Kidney epithelial cell (primary cell): ENCODE measurements at regions not wholly inside any gene's neighbourhood (a gene's known extent, or its start where the extent isn't known, plus 50 kb on each side); places are given as distances from the start of the nearest gene placed in this dataset.
"Not testable (repeated sequence)": the region's sequence is repeated elsewhere in the genome, so short reads cannot be mapped to it uniquely, and the experiment has no call there.

Experiments
- DNase-seq: peaks from one replicate; pipeline ENCODE4 v3.0.0-alpha.2; 2010; ENCODE audit warnings: low read depth
- H3K27me3 ChIP-seq: 2 replicates; pipeline ENCODE4 v1.6.0; 2011; ENCODE audit warnings: low read length; ENCODE audit not compliant: control insufficient read depth, insufficient read depth
- H3K36me3 ChIP-seq: 2 replicates; pipeline ENCODE4 v1.5.1; 2011; ENCODE audit warnings: low read length; ENCODE audit not compliant: control insufficient read depth, insufficient read depth
- H3K4me3 ChIP-seq: 2 replicates; pipeline ENCODE4 v1.5.1; 2011; ENCODE audit warnings: low read depth, mild to moderate bottlenecking, control low read depth, low read length
- TF ChIP-seq, protein P1 (sequence below): IDR thresholded peaks from 2 replicates; pipeline ENCODE4 v1.5.1; 2011; ENCODE audit warnings: mild to moderate bottlenecking, moderate library complexity, low read length, control low read depth, inconsistent platforms; ENCODE audit not compliant: insufficient read depth, poor library complexity, severe bottlenecking

DNA sequence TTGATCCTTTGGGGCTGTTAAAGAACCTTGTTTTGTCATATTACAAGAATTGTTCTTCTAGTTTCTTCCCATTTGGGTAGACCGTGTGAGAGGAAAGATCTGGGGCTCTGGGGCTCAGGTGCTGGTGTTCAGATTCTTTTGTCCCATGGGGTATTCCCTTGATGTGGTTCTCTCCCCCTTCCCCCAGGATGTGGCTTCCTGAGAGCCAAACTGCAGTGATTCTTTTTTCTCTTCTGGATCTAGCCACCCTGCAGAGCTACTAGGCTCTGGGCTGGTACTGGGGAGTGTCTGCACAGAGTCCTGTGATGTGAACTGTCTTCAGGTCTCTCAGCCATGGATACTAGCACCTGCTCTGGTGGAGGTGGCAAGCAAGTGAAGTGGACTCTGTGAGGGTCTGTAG, 480.5 kb upstream of the MAN1A1 start:
- Histone ChIP-seq H3K4me3 (no peak overlapping the region), H3K27me3 (no peaks in the 10 kb centered on the region), H3K36me3 (no peaks in the 10 kb centered on the region)
- TF ChIP-seq, protein P1, sequence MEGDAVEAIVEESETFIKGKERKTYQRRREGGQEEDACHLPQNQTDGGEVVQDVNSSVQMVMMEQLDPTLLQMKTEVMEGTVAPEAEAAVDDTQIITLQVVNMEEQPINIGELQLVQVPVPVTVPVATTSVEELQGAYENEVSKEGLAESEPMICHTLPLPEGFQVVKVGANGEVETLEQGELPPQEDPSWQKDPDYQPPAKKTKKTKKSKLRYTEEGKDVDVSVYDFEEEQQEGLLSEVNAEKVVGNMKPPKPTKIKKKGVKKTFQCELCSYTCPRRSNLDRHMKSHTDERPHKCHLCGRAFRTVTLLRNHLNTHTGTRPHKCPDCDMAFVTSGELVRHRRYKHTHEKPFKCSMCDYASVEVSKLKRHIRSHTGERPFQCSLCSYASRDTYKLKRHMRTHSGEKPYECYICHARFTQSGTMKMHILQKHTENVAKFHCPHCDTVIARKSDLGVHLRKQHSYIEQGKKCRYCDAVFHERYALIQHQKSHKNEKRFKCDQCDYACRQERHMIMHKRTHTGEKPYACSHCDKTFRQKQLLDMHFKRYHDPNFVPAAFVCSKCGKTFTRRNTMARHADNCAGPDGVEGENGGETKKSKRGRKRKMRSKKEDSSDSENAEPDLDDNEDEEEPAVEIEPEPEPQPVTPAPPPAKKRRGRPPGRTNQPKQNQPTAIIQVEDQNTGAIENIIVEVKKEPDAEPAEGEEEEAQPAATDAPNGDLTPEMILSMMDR, result no peak
- no peak for DNase-seq

DNA sequence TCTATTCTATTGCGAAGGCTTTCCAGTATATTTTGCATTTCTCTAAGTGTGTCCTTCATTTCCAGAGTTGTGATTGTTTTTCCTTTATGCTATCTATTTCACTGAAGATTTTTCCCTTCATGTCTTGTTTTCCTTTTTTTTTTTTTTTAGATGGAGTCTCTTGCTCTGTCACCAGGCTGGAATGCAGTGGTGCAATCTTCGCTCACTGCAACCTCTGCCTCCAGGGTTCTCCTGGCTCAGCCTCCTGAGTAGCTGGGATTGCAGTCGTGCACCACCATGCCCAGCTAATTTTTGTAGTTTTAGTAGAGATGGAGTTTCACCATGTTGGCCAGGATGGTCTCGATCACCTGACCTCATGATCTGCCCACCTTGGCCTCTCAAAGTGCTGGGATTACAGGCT, 479.9 kb upstream of the MAN1A1 start:
- not testable (repeated sequence) for H3K27me3 ChIP-seq, H3K4me3 ChIP-seq, H3K36me3 ChIP-seq, DNase-seq

DNA sequence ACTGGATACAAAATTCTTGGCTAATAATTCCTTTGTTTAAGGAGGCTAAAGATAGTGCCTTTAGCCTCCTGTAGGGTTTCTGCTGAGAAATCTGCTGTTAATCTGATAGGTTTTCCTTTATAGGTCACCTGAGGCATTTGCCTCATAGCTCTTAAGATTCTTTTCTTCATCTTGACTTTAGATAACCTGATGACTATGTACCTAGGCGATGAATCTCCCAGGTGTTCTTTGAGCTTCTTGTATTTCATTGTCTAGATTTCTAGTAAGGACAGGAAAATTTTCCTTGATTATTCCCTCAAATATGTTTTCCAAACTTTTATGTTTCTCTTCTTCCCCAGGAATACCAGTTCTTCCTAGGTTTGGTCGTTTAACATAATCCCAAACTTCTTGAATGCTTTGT, 479.4 kb upstream of the MAN1A1 start:
- no peak for DNase-seq
- Histone ChIP-seq H3K4me3 (no peak overlapping the region), H3K27me3 (no peaks in the 10 kb centered on the region), H3K36me3 (no peaks in the 10 kb centered on the region)
- TF ChIP-seq, protein P1, result no peak

DNA sequence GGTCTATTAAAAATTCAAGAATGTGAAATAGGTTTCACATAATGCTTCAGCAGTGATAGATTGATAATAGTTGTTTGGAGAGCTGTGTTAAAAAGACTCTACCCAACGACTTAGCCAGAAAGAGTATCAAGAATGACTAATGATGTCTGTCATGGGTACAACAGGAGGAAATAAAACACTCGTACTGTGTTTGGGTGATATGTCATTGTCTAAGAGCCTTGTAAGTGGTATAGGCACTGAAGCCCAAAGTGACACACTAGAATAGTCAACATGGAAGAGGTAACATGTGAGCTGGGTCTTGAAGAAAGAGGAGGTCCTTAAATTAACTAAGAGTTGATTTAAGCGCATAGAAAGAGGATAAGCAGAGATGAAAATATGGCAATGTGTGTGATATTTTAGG, 471.8 kb upstream of the MAN1A1 start:
- Histone ChIP-seq H3K27me3 (no peaks in the 10 kb centered on the region), H3K4me3 (no peak overlapping the region), H3K36me3 (no peaks in the 10 kb centered on the region)
- TF ChIP-seq, protein P1, result no peak
- DNase-seq, result no peak

DNA sequence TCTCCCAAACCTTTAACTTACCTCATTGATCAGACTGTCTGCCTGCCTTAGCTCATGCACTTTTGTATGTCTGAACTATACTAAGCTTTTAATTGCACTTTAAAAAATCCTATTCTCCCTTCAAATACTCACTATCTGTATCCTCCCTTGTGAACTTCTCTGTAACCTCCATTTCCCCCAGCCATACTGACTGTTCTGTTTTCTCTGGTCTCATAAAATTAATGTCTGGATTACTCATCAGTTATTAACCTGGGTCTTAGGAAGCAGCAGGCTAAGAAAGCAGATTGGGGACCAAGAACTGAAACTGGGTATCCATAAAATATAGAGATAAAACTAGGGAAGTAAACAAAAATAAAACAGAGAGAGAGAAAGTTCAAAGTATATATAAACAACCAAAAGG, 469.3 kb upstream of the MAN1A1 start:
- no peak overlapping the region for H3K4me3 ChIP-seq
- TF ChIP-seq, protein P1, result no peak
- H3K27me3 ChIP-seq, result no peaks in the 10 kb centered on the region
- no peaks in the 10 kb centered on the region for H3K36me3 ChIP-seq
- DNase-seq, result no peak

DNA sequence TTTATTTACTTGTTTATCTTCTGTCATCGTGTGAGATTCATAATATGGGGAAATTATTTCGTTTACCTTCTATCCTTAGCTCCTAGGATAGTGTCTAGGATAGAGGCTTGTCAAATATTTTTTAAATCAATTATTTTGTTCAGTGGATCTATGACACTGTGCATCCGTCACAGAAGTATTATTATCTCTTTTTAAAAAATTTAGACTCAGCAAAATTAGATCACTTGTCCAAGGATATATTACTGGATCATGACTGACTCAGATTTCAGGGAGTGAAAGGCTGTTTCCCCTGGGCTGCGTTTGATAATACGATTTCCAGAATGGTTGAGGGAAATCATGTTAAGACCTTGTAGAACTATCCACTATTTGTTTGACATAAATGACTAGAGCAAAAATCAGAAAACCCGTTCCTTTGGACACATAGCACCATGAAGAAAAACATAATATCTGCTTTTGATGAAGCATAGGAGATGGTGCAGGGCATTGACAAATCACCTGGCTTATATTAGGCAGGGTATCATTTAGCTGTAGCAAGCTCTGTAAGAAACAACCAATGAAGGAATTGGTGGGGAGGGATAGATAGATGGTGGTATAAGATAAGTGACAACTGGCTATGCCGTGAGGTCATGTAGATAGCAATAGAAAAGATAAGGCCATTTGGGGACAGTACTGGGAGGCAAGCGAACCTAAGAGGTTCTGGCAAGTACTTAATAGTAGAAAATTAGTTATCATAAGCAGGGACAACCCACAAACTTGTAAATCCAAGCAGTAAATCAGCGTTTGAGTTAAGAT, 465.2 kb upstream of the MAN1A1 start:
- TF ChIP-seq, protein P1, result no peak
- Histone ChIP-seq H3K36me3 (no peaks in the 10 kb centered on the region), H3K4me3 (no peak overlapping the region), H3K27me3 (no peaks in the 10 kb centered on the region)
- DNase-seq, result no peak
